Lower leg skin (tissue), 4 donors: ENCODE measurements at regions not wholly inside any gene's neighbourhood (a gene's known extent, or its start where the extent isn't known, plus 50 kb on each side); places are given as distances from the start of the nearest gene placed in this dataset.
"Not testable (repeated sequence)": the region's sequence is repeated elsewhere in the genome, so short reads cannot be mapped to it uniquely, and the experiment has no call there.

Source experiments
- DNase-seq, 2 donors: peaks; one replicate each; pipeline ENCODE4 v3.0.0-alpha.2; 2019; ENCODE audit warnings: low spot score in 2 of 2
- H3K4me3 ChIP-seq: fragments of 200-600 bp; sonication (generic); 2 replicates; pipeline ENCODE4 v1.5.1; 2017; ENCODE audit warnings: mild to moderate bottlenecking, low read depth; ENCODE audit not compliant: poor library complexity, severe bottlenecking
- CTCF ChIP-seq, 3 donors: fragments of 450-650 bp; IDR thresholded peaks; one replicate each; pipeline ENCODE4 v1.5.1; 2016; ENCODE audit warnings: antibody characterized with exemption in 3 of 3, mild to moderate bottlenecking in 3 of 3, moderate library complexity in 2 of 3
- POLR2A ChIP-seq, 2 donors: fragments of 450-650 bp; IDR thresholded peaks; one replicate each; pipeline ENCODE4 v1.6.1; 2016 to 2017; ENCODE audit warnings: antibody characterized with exemption in 2 of 2, mild to moderate bottlenecking in 1 of 2, moderate library complexity in 1 of 2
- WGBS, 2 donors: methylation state at CpG; one replicate each; pipeline ENCODE4 v1.1.5; 2018; 5-methylcytosine and 5-hydroxymethylcytosine counted together
- intact Hi-C: fragments of 100-400 bp; cut with DNase I; formaldehyde crosslinking; loops from one replicate; pipeline ENCODE4 v1.15.0; 2023; ENCODE audit warnings: low total_unique reads

- H3K4me3 ChIP-seq: no peak overlapping the region
- 83 to 88% methylated on average over 3 of the region's 3 CpGs for WGBS, 2 donors
- intact Hi-C loops: no loop called here
- DNase-seq: no peak
- no peak for TF ChIP-seq CTCF (IDR thresholded peaks at IDR 0.05)
- TF ChIP-seq POLR2A (IDR thresholded peaks at IDR 0.05): no peak
Observed at GRCh38 chrX:13955975-13956374, 73.7 kb downstream of the GEMIN8 start.

GRCh38 chrX:13955095-13955647 is 74.5 kb downstream of the GEMIN8 start:
- H3K4me3 ChIP-seq: no peak overlapping the region
- TF ChIP-seq CTCF (IDR thresholded peaks at IDR 0.05) (no peak), POLR2A (IDR thresholded peaks at IDR 0.05) (no peak)
- WGBS, 2 donors: 74 to 85% methylated on average over 6 of the region's 6 CpGs
- intact Hi-C loops: no loop called here
- no peak for DNase-seq

GRCh38 chrX:13952581-13952980 is 77.1 kb downstream of the GEMIN8 start:
- WGBS, 2 donors: 80 to 82% methylated on average over 5 of the region's 5 CpGs
- no peak for TF ChIP-seq CTCF (IDR thresholded peaks at IDR 0.05)
- TF ChIP-seq POLR2A (IDR thresholded peaks at IDR 0.05): no peak
- H3K4me3 ChIP-seq: no peak overlapping the region
- intact Hi-C loops: no loop called here
- DNase-seq: no peak

- intact Hi-C loops, DNase-seq, H3K4me3 ChIP-seq: not testable (repeated sequence)
- WGBS, 2 donors: 89 to 90% methylated on average over 6 of the region's 6 CpGs
Observed at GRCh38 chrX:13946223-13946622, 83.5 kb downstream of the GEMIN8 start.

GRCh38 chrX:13945787-13946186 is 83.9 kb downstream of the GEMIN8 start:
- intact Hi-C loops, H3K4me3 ChIP-seq, DNase-seq: not testable (repeated sequence)
- 83 to 100% methylated on average over 1 of the region's 3 CpGs for WGBS, 2 donors

GRCh38 chrX:13940671-13941070 is 89.0 kb downstream of the GEMIN8 start:
- TF ChIP-seq CTCF (IDR thresholded peaks at IDR 0.05) (no peak), POLR2A (IDR thresholded peaks at IDR 0.05) (no peak)
- WGBS, 2 donors: 64 to 78% methylated on average over 2 of the region's 2 CpGs
- intact Hi-C loops: no loop called here
- DNase-seq: no peak
- H3K4me3 ChIP-seq: no peak overlapping the region
